ENCODE measurements at regions not wholly inside any gene's neighbourhood (a gene's known extent, or its start where the extent isn't known, plus 50 kb on each side); places are given as distances from the start of the nearest gene placed in this dataset.

DNA sequence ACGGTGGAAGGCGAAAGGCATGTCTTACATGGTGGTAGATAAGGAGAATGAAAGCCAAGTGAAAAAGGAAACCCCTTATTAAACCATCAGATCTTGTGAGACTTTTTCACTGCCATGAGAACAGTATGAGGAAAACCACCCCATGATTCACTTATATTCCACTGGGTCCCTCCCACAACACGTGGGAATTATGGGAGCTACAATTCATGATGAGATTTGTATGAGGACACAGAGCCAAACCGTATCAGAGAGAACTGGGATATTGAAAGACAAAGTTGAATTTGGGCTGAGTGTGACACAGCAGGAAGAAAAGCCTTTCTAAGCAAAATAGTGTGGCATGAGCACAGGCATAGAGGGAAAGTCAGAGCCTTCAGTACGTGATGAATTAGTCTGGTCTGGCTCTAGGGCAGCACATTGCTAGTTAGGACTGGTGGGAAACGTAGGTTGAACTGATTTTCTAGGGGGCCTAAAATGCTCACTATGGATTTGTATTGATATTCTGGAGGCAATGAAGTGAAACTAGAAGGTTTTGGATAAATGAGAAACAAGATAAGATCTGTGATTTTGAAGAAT lies 84.8 kb upstream of the RND3 start:
- TF ChIP-seq MAX (IDR thresholded peaks at IDR 0.05), result no peak
- TF ChIP-seq USF1 (IDR thresholded peaks at IDR 0.05), result no peak
- TF ChIP-seq TCF12 (IDR thresholded peaks at IDR 0.05; ENCODE audit: low read depth), result no peak
- no peak for TF ChIP-seq CEBPB (IDR thresholded peaks at IDR 0.05)
- TF ChIP-seq NFIC (IDR thresholded peaks at IDR 0.05), result no peak
- TF ChIP-seq YY1 (IDR thresholded peaks at IDR 0.05; ENCODE audit: low read depth), result no peak
- no peak for TF ChIP-seq ZBTB7A (IDR thresholded peaks at IDR 0.05; ENCODE audit: low read depth)
- no peak for TF ChIP-seq EGR1 (IDR thresholded peaks at IDR 0.05)
- no peak for TF ChIP-seq CREB1 (IDR thresholded peaks at IDR 0.05; ENCODE audit: low read depth)
- TF ChIP-seq REST (IDR thresholded peaks at IDR 0.05; ENCODE audit: low read depth), result no peak
- TF ChIP-seq EP300 (IDR thresholded peaks at IDR 0.05; ENCODE audit: borderline replicate concordance), result no peak
- TF ChIP-seq TAF1 (IDR thresholded peaks at IDR 0.05; ENCODE audit: low read depth), result no peak
- no peak for TF ChIP-seq RAD21 (IDR thresholded peaks at IDR 0.05; ENCODE audit: low read depth)

DNA sequence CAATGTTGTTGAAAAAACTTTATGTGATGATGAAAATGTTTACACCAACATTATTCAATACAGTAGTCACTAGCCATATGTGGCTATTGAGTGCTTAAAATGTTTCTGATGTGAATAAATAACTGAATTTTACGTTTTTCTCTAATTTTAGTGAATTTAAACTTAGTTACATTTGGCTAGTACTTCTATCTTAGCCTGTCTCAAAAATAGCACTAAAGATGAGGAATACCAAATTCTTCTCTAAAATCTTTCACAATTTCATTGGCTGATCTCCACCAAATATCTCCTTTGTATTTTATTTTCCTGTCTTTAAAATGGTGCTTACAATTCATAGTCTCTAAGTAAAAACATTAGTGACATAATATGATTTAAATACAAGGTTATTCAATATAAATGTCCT lies 83.7 kb upstream of the RND3 start:
- TF ChIP-seq NFIC (IDR thresholded peaks at IDR 0.05) (no peak), MAX (IDR thresholded peaks at IDR 0.05) (no peak), TAF1 (IDR thresholded peaks at IDR 0.05; ENCODE audit: low read depth) (no peak), TCF12 (IDR thresholded peaks at IDR 0.05; ENCODE audit: low read depth) (no peak), EGR1 (IDR thresholded peaks at IDR 0.05) (no peak), ZBTB7A (IDR thresholded peaks at IDR 0.05; ENCODE audit: low read depth) (no peak), FOXM1 (IDR thresholded peaks at IDR 0.05; ENCODE audit: borderline replicate concordance, low read depth) (no peak), RAD21 (IDR thresholded peaks at IDR 0.05; ENCODE audit: low read depth) (no peak), CREB1 (IDR thresholded peaks at IDR 0.05; ENCODE audit: low read depth) (no peak), CEBPB (IDR thresholded peaks at IDR 0.05) (no peak), TEAD4 (IDR thresholded peaks at IDR 0.05) (no peak), EP300 (IDR thresholded peaks at IDR 0.05; ENCODE audit: borderline replicate concordance) (no peak), YY1 (IDR thresholded peaks at IDR 0.05; ENCODE audit: low read depth) (no peak), REST (IDR thresholded peaks at IDR 0.05; ENCODE audit: low read depth) (no peak), USF1 (IDR thresholded peaks at IDR 0.05) (no peak)

GRCh38 chr2:150570712-150571111 lies 83.2 kb upstream of the RND3 start:
- TF ChIP-seq ZBTB7A (IDR thresholded peaks at IDR 0.05; ENCODE audit: low read depth) (no peak), EP300 (IDR thresholded peaks at IDR 0.05; ENCODE audit: borderline replicate concordance) (peak; percentile 37; the same call in 1 of the 2 replicates), RAD21 (IDR thresholded peaks at IDR 0.05; ENCODE audit: low read depth) (no peak), TEAD4 (IDR thresholded peaks at IDR 0.05) (peak; percentile 44; the same call in 1 of the 2 replicates)

DNA sequence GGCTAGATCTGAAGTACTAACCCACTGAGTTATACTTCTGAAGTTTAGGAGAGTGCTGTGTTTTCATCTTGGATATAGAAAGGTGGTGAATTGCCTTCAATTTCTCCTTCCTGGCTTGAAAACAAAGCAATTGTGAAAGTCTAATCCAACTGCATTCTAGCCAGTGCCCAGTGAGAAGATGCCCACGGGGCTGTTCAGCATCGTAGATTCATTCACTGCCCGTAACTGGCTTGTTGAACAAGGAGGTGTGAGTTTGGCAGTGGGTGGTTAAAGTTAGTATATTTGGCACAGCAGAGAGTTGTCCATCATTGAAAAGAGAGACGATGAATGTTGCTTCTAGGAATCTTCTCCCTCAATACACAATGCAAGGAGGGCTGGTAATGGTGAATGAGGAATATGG lies 82.3 kb upstream of the RND3 start:
- TF ChIP-seq FOXM1 (IDR thresholded peaks at IDR 0.05; ENCODE audit: borderline replicate concordance, low read depth), result no peak
- no peak for TF ChIP-seq RAD21 (IDR thresholded peaks at IDR 0.05; ENCODE audit: low read depth)
- TF ChIP-seq CEBPB (IDR thresholded peaks at IDR 0.05), result no peak
- no peak for TF ChIP-seq EGR1 (IDR thresholded peaks at IDR 0.05)
- no peak for TF ChIP-seq MAX (IDR thresholded peaks at IDR 0.05)
- TF ChIP-seq TCF12 (IDR thresholded peaks at IDR 0.05; ENCODE audit: low read depth), result no peak
- TF ChIP-seq ZBTB7A (IDR thresholded peaks at IDR 0.05; ENCODE audit: low read depth), result no peak
- no peak for TF ChIP-seq TAF1 (IDR thresholded peaks at IDR 0.05; ENCODE audit: low read depth)
- TF ChIP-seq USF1 (IDR thresholded peaks at IDR 0.05), result no peak
- TF ChIP-seq YY1 (IDR thresholded peaks at IDR 0.05; ENCODE audit: low read depth), result no peak
- no peak for TF ChIP-seq TEAD4 (IDR thresholded peaks at IDR 0.05)
- no peak for TF ChIP-seq REST (IDR thresholded peaks at IDR 0.05; ENCODE audit: low read depth)
- TF ChIP-seq EP300 (IDR thresholded peaks at IDR 0.05; ENCODE audit: borderline replicate concordance), result no peak
- no peak for TF ChIP-seq CREB1 (IDR thresholded peaks at IDR 0.05; ENCODE audit: low read depth)
- no peak for TF ChIP-seq NFIC (IDR thresholded peaks at IDR 0.05)
